GM12873 (cell line): ENCODE measurements at regions not wholly inside any gene's neighbourhood (a gene's known extent, or its start where the extent isn't known, plus 50 kb on each side); places are given as distances from the start of the nearest gene placed in this dataset.

Experiments
- CTCF ChIP-seq: IDR thresholded peaks from 2 replicates; pipeline ENCODE4 v1.5.1; 2012; ENCODE audit warnings: low read depth, mild to moderate bottlenecking, moderate library complexity, low read length, control low read depth; ENCODE audit not compliant: insufficient read depth; ENCODE audit errors: missing control alignments

GRCh38 chr14:28576523-28576922, 190.1 kb upstream of the FOXG1 start:
- TF ChIP-seq CTCF = no peak

- TF ChIP-seq CTCF = no peak
Measured at GRCh38 chr14:28577187-28577586, 189.4 kb upstream of the FOXG1 start.

GRCh38 chr14:28577711-28578131, 188.9 kb upstream of the FOXG1 start:
- TF ChIP-seq CTCF = no peak

GRCh38 chr14:28584951-28585350, 181.6 kb upstream of the FOXG1 start:
- no peak for TF ChIP-seq CTCF

- no peak for TF ChIP-seq CTCF
Measured at GRCh38 chr14:28589792-28590191, 176.8 kb upstream of the FOXG1 start.

- TF ChIP-seq CTCF = no peak
Measured at GRCh38 chr14:28596391-28596790, 170.2 kb upstream of the FOXG1 start.

- no peak for TF ChIP-seq CTCF
Measured at GRCh38 chr14:28599191-28599590, 167.4 kb upstream of the FOXG1 start.
